ENCODE measurements at regions not wholly inside any gene's neighbourhood (a gene's known extent, or its start where the extent isn't known, plus 50 kb on each side); places are given as distances from the start of the nearest gene placed in this dataset.

- TF ChIP-seq CTCF (IDR thresholded peaks at IDR 0.05; ENCODE audit: poor library complexity, severe bottlenecking), result no peak
- no peak for TF ChIP-seq REST (IDR thresholded peaks at IDR 0.05; ENCODE audit: borderline replicate concordance)
- no peak for TF ChIP-seq EZH2 (IDR thresholded peaks at IDR 0.05; ENCODE audit: borderline replicate concordance, insufficient read depth, low read length, poor library complexity, severe bottlenecking)
- no peak for TF ChIP-seq POLR2AphosphoS5 (IDR thresholded peaks at IDR 0.05)
- TF ChIP-seq RAD21 (conservative IDR thresholded peaks at IDR 0.05), result no peak
- no peak for TF ChIP-seq SMC3 (conservative IDR thresholded peaks at IDR 0.05; ENCODE audit: poor library complexity)
- TF ChIP-seq TAF1 (IDR thresholded peaks at IDR 0.05; ENCODE audit: low read depth), result no peak
- no peak for TF ChIP-seq MXI1 (conservative IDR thresholded peaks at IDR 0.05; ENCODE audit: poor library complexity, severe bottlenecking)
- no peak for TF ChIP-seq EP300 (conservative IDR thresholded peaks at IDR 0.05; ENCODE audit: poor library complexity, severe bottlenecking)
Measured at GRCh38 chr11:70720281-70720680, 322.0 kb downstream of the CTTN start.
